Colonic mucosa (tissue), 4 donors: ENCODE measurements at regions not wholly inside any gene's neighbourhood (a gene's known extent, or its start where the extent isn't known, plus 50 kb on each side); places are given as distances from the start of the nearest gene placed in this dataset.

ENCODE experiments used
- DNase-seq: peaks from one replicate; pipeline ENCODE4 v3.0.0-alpha.2; 2020
- H3K27ac ChIP-seq: fragments of 200-600 bp; one replicate; pipeline ENCODE4 v1.8.0; 2021
- H3K27me3 ChIP-seq: fragments of 200-600 bp; one replicate; pipeline ENCODE4 v1.8.0; 2021
- H3K36me3 ChIP-seq: fragments of 200-600 bp; one replicate; pipeline ENCODE4 v1.8.0; 2021
- H3K4me1 ChIP-seq: fragments of 200-600 bp; one replicate; pipeline ENCODE4 v1.8.0; 2021; ENCODE audit warnings: mild to moderate bottlenecking
- H3K4me3 ChIP-seq: fragments of 200-600 bp; one replicate; pipeline ENCODE4 v1.8.0; 2021
- H3K9ac ChIP-seq, 2 donors: one replicate each; pipeline ENCODE4 v1.7.0; 2013; ENCODE audit warnings: control low read depth in 2 of 2, low read depth in 2 of 2, low read length in 2 of 2
- H3K9me3 ChIP-seq: fragments of 200-600 bp; one replicate; pipeline ENCODE4 v1.8.0; 2021
- intact Hi-C: fragments of 100-400 bp; cut with DNase I; formaldehyde crosslinking; loops from one replicate; pipeline ENCODE4 v1.14.1; 2022
- TF ChIP-seq, protein P1 (sequence below): fragments of 200-600 bp; IDR thresholded peaks from one replicate; pipeline ENCODE4 v1.8.0; 2022; ENCODE audit warnings: antibody characterized with exemption, mild to moderate bottlenecking
- donor health status: healthy.
- donor health status: DM: no; HTN: no; CAD: no.
- donor health status: DM: no; HTN: no; CAD: no.

DNA sequence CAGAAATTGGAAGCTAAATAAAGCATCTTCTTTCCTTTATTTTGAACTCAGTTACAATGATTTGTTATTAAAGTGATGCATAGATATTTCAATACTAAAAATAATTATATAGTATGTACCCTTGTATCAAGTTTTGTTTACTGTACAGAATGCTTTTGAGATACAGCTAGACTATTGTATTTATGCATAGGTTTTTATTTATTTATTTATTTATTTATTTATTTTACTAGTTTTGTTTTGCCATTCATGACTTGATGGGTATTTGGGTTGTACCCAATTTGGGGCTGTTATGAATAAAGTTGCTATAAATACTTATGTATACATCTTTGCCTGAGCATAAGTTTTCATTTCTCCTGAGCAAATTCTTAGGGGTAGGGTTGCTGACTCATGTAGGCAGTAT, 118.7 kb upstream of the NXPH2 start:
- Histone ChIP-seq H3K9me3 (no peaks in the 10 kb centered on the region), H3K4me1 (no peaks in the 10 kb centered on the region), H3K27me3 (no peaks in the 10 kb centered on the region), H3K36me3 (no peaks in the 10 kb centered on the region), H3K27ac (no peak overlapping the region), H3K4me3 (no peak overlapping the region), H3K9ac (no peak overlapping the region)
- TF ChIP-seq, protein P1, sequence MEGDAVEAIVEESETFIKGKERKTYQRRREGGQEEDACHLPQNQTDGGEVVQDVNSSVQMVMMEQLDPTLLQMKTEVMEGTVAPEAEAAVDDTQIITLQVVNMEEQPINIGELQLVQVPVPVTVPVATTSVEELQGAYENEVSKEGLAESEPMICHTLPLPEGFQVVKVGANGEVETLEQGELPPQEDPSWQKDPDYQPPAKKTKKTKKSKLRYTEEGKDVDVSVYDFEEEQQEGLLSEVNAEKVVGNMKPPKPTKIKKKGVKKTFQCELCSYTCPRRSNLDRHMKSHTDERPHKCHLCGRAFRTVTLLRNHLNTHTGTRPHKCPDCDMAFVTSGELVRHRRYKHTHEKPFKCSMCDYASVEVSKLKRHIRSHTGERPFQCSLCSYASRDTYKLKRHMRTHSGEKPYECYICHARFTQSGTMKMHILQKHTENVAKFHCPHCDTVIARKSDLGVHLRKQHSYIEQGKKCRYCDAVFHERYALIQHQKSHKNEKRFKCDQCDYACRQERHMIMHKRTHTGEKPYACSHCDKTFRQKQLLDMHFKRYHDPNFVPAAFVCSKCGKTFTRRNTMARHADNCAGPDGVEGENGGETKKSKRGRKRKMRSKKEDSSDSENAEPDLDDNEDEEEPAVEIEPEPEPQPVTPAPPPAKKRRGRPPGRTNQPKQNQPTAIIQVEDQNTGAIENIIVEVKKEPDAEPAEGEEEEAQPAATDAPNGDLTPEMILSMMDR: no peak
- DNase-seq: no peak
- intact Hi-C loops: no loop called here

DNA sequence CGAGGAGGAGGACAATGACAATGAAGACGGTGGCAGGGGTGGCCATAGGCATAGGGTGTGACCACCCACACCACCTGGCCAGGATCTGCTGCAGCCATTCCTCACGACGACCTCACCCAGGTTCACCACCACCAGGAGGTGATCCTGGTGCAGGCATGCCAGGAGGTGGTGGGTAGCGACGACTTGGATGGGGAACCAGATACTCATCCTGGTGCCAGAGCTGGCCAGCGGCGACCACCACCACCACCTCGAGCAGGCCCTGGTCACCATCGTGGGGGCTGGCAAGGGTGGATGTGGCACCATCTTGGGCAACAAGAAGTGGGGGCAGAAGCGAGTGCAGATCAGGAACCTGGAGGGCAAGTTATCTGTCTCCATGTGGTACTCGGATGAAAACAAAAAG, 117.1 kb upstream of the NXPH2 start:
- intact Hi-C loops: no loop called here
- no peak overlapping the region for H3K27ac ChIP-seq
- no peaks in the 10 kb centered on the region for H3K4me1 ChIP-seq
- no peak overlapping the region for H3K4me3 ChIP-seq
- H3K36me3 ChIP-seq: no peaks in the 10 kb centered on the region
- H3K27me3 ChIP-seq: no peaks in the 10 kb centered on the region
- TF ChIP-seq, protein P1: no peak
- H3K9ac ChIP-seq: no peak overlapping the region
- DNase-seq: no peak
- no peaks in the 10 kb centered on the region for H3K9me3 ChIP-seq

DNA sequence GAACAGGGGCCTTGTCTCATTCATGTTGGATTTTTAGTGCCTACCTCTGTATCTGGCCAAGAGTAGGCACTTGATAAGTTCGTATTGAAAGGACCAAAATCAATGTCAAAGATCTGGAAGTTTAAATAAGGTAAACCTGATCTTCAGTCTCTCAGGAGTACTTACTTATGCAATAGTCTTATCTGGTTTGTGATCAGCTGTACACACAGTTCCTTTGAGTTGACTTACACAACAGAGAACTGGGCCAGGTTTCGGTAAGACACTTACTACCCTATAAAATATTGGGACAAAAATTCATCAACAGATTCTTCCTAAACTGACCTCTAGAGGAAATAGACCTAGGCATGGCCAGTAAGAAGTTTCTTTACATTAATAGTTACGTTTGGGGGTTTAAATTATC, 113.6 kb upstream of the NXPH2 start:
- intact Hi-C loops: no loop called here
- H3K4me3 ChIP-seq: no peak overlapping the region
- no peaks in the 10 kb centered on the region for H3K4me1 ChIP-seq
- TF ChIP-seq, protein P1: no peak
- no peaks in the 10 kb centered on the region for H3K36me3 ChIP-seq
- no peaks in the 10 kb centered on the region for H3K9me3 ChIP-seq
- no peak overlapping the region for H3K27ac ChIP-seq
- no peak overlapping the region for H3K9ac ChIP-seq
- no peaks in the 10 kb centered on the region for H3K27me3 ChIP-seq
- DNase-seq: no peak

DNA sequence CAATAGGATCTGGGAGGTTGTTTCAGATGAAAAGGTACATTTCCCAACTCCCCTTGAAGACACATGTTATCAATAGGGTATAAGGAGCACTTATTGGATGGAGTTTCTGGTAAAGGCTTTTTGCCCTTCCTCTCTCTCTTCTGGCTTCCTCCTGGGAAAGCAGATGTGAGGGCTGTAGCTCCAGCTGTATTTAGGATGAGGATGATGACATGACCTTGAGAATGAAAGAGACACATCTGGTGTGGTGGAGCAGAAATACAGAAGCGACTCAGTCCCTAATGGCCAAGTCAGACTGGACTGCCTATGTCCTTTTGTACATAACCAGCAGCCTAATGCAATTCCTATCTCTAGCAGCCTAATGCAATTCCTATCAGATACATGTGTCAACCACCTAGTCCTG, 100.9 kb upstream of the NXPH2 start:
- Histone ChIP-seq H3K9me3 (no peaks in the 10 kb centered on the region), H3K36me3 (no peaks in the 10 kb centered on the region), H3K4me1 (no peaks in the 10 kb centered on the region), H3K27ac (no peak overlapping the region), H3K27me3 (no peaks in the 10 kb centered on the region), H3K9ac (no peak overlapping the region), H3K4me3 (no peak overlapping the region)
- intact Hi-C loops: no loop called here
- TF ChIP-seq, protein P1: no peak
- no peak for DNase-seq

DNA sequence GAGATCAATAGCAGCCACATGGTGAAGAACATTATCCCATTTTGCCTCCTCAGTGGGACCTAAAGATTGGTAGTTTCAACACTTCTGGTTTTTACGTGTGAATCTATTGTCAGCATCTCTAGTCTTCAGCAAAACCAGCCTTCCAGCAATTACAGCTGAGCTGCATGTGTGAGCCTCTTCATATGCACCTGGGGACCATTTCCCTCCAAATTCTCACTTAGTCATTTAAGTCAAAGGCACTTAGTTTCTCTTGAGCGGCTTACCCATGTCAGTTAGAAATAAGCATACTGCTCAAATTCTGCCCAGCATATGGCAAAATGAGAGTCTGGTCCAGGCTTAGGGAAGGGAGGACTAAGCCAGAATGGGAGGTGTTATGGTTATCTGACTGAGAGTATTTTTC, 99.7 kb upstream of the NXPH2 start:
- no peaks in the 10 kb centered on the region for H3K27me3 ChIP-seq
- H3K9me3 ChIP-seq: no peaks in the 10 kb centered on the region
- no peaks in the 10 kb centered on the region for H3K4me1 ChIP-seq
- intact Hi-C loops: no loop called here
- no peak overlapping the region for H3K9ac ChIP-seq
- no peak for DNase-seq
- H3K36me3 ChIP-seq: no peaks in the 10 kb centered on the region
- H3K27ac ChIP-seq: no peak overlapping the region
- H3K4me3 ChIP-seq: no peak overlapping the region
- TF ChIP-seq, protein P1: no peak

DNA sequence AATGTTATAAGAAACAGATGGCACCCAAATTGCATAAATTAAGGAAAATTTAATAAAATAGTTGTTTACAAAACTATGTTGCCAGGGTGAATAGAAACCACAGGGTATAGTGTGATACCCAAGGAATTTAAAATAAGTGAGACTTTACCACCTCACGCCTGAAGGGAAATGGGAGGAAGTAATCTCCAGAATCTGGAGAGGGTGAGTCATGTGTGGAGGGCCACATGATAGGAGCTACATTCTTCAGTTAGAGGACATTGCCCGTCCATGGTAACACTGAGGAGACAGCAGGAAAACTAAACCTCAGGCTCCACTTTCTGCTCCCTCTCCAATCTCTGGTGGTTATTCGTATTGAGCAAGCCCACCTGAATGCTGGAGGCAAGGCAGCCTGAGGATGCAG, 97.2 kb upstream of the NXPH2 start:
- intact Hi-C loops: no loop called here
- Histone ChIP-seq H3K4me1 (no peaks in the 10 kb centered on the region), H3K27me3 (no peaks in the 10 kb centered on the region), H3K9ac (no peak overlapping the region), H3K4me3 (no peak overlapping the region), H3K36me3 (no peaks in the 10 kb centered on the region), H3K9me3 (no peaks in the 10 kb centered on the region), H3K27ac (no peak overlapping the region)
- DNase-seq: no peak
- TF ChIP-seq, protein P1: no peak
